ENCODE measurements at regions not wholly inside any gene's neighbourhood (a gene's known extent, or its start where the extent isn't known, plus 50 kb on each side); places are given as distances from the start of the nearest gene placed in this dataset.

DNA sequence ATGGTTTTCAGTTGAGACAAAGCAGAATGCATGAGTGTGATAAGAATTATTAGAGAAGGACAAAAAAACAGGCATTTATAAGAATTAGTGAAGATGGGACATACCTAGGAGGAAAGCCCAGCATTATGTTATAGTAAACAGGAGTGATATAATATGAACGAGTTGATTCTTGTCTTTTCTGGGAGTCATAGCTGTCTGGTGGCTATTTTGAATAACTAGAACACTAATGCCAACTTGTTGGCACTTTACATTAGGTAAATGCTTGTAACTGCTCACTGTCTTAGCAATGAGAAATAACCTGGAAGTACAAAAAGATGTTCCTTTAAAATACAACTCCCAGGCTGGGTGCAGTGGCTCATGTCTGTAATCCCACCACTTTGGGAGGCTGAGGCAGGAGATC is 540.8 kb upstream of the SPHKAP start (continued):
- TF ChIP-seq, protein P1, sequence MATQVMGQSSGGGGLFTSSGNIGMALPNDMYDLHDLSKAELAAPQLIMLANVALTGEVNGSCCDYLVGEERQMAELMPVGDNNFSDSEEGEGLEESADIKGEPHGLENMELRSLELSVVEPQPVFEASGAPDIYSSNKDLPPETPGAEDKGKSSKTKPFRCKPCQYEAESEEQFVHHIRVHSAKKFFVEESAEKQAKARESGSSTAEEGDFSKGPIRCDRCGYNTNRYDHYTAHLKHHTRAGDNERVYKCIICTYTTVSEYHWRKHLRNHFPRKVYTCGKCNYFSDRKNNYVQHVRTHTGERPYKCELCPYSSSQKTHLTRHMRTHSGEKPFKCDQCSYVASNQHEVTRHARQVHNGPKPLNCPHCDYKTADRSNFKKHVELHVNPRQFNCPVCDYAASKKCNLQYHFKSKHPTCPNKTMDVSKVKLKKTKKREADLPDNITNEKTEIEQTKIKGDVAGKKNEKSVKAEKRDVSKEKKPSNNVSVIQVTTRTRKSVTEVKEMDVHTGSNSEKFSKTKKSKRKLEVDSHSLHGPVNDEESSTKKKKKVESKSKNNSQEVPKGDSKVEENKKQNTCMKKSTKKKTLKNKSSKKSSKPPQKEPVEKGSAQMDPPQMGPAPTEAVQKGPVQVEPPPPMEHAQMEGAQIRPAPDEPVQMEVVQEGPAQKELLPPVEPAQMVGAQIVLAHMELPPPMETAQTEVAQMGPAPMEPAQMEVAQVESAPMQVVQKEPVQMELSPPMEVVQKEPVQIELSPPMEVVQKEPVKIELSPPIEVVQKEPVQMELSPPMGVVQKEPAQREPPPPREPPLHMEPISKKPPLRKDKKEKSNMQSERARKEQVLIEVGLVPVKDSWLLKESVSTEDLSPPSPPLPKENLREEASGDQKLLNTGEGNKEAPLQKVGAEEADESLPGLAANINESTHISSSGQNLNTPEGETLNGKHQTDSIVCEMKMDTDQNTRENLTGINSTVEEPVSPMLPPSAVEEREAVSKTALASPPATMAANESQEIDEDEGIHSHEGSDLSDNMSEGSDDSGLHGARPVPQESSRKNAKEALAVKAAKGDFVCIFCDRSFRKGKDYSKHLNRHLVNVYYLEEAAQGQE (IDR thresholded peaks at IDR 0.05): no peak
- no peak for TF ChIP-seq TAF1 (conservative IDR thresholded peaks at IDR 0.05)

DNA sequence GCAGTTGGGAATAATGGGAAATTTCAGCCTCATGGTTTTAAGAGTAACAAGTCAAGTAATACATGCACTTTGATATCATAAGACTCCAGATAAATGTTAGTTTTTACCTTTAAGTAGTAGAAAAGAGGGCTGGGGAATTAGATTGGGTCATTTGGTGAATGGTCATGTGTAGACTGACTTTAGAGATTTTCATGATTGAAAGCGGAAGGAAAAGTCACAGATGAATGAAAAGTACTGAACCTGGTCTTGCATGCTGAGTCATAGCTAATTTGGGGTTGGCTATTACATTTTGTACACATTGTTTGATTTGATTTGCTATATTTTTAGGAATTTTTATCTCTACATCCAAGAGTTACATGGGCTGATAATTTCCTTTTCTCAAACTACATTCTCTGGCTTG is 539.4 kb upstream of the SPHKAP start:
- Histone ChIP-seq H3K9ac (ENCODE audit: low read depth in 1 of 2, low read length in 2 of 2) (no peak overlapping the region), H3K36me3 (ENCODE audit: control insufficient read depth in 4 of 4, insufficient read depth in 3 of 4, low read depth in 1 of 4, low read length in 3 of 4) (no peaks in the 10 kb centered on the region), H3K4me3 (ENCODE audit: low read depth in 1 of 3, low read length in 3 of 3) (no peak overlapping the region), H3K27ac (ENCODE audit: low read depth in 1 of 2, low read length in 2 of 2) (no peak overlapping the region), H3K27me3 (ENCODE audit: control insufficient read depth in 4 of 4, insufficient read depth in 4 of 4, low read length in 3 of 4) (no peaks in the 10 kb centered on the region), H3K4me1 (ENCODE audit: control insufficient read depth in 4 of 4, insufficient read depth in 4 of 4, low read length in 3 of 4) (no peaks in the 10 kb centered on the region), H3K9me3 (ENCODE audit: control insufficient read depth in 4 of 4, low read length in 3 of 4) (no peaks in the 10 kb centered on the region)
- WGBS: 99% methylated on average over 1 of the region's 1 CpG
- no peak for DNase-seq (ENCODE audit: low spot score)
- TF ChIP-seq EGR1 (IDR thresholded peaks at IDR 0.05; ENCODE audit: low read depth in 2 of 2) (no peak), YY1 (IDR thresholded peaks at IDR 0.05) (no peak), TAF1 (conservative IDR thresholded peaks at IDR 0.05) (no peak), SP1 (IDR thresholded peaks at IDR 0.05) (no peak), NR2F2 (IDR thresholded peaks at IDR 0.05) (no peak), FOXA1 (IDR thresholded peaks at IDR 0.05) (no peak), HNF4G (IDR thresholded peaks at IDR 0.05) (no peak)
- TF ChIP-seq, protein P1 (IDR thresholded peaks at IDR 0.05): no peak
- TF ChIP-seq, protein P2, sequence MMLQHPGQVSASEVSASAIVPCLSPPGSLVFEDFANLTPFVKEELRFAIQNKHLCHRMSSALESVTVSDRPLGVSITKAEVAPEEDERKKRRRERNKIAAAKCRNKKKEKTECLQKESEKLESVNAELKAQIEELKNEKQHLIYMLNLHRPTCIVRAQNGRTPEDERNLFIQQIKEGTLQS (IDR thresholded peaks at IDR 0.05): no peak
- TF ChIP-seq, protein P3, sequence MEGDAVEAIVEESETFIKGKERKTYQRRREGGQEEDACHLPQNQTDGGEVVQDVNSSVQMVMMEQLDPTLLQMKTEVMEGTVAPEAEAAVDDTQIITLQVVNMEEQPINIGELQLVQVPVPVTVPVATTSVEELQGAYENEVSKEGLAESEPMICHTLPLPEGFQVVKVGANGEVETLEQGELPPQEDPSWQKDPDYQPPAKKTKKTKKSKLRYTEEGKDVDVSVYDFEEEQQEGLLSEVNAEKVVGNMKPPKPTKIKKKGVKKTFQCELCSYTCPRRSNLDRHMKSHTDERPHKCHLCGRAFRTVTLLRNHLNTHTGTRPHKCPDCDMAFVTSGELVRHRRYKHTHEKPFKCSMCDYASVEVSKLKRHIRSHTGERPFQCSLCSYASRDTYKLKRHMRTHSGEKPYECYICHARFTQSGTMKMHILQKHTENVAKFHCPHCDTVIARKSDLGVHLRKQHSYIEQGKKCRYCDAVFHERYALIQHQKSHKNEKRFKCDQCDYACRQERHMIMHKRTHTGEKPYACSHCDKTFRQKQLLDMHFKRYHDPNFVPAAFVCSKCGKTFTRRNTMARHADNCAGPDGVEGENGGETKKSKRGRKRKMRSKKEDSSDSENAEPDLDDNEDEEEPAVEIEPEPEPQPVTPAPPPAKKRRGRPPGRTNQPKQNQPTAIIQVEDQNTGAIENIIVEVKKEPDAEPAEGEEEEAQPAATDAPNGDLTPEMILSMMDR (IDR thresholded peaks at IDR 0.05; ENCODE audit: low read depth, low read length, missing input control): no peak

DNA sequence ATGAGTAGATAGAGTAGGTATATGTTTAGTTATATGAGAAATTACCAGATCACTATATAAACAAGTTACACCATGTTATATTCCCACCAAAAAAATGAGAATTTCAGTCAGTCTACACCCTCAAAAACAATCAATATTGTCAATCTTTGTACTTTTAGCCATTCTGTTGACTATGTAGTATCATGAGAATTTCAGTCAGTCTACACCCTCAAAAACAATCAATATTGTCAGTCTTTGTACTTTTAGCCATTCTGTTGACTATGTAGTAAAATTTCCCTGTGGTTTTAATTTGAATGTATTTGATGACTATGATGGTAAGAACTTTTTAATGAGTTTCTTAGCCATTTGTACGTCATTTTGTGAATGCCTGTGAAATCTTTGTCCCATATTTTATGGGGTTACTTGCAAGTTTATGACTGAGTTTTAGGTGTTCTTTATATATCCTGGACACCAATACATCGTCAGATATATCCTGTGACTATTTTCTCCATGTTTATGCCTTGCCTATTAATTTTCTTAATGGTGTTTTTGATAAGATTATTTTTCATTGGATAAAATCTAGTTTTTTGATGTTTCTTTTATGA is 528.4 kb upstream of the SPHKAP start:
- Histone ChIP-seq H3K36me3 (ENCODE audit: control insufficient read depth in 4 of 4, insufficient read depth in 3 of 4, low read depth in 1 of 4, low read length in 3 of 4) (no peaks in the 10 kb centered on the region), H3K4me1 (ENCODE audit: control insufficient read depth in 4 of 4, insufficient read depth in 4 of 4, low read length in 3 of 4) (peaks cover 0 to 8% (median 0%) of the 10 kb centered on the region in 4 donors), H3K9me3 (ENCODE audit: control insufficient read depth in 4 of 4, low read length in 3 of 4) (peaks cover 0 to 5% (median 0%) of the 10 kb centered on the region in 4 donors), H3K27me3 (ENCODE audit: control insufficient read depth in 4 of 4, insufficient read depth in 4 of 4, low read length in 3 of 4) (no peaks in the 10 kb centered on the region), H3K9ac (ENCODE audit: low read depth in 1 of 2, low read length in 2 of 2) (no peak overlapping the region), H3K27ac (ENCODE audit: low read depth in 1 of 2, low read length in 2 of 2) (no peak overlapping the region), H3K4me3 (ENCODE audit: low read depth in 1 of 3, low read length in 3 of 3) (no peak overlapping the region)
- no peak for DNase-seq (ENCODE audit: low spot score)
- WGBS: 76% methylated on average over 2 of the region's 2 CpGs
- TF ChIP-seq FOXA2 (IDR thresholded peaks at IDR 0.05) (peak; percentile 58), RXRA (IDR thresholded peaks at IDR 0.05) (peak in 1 of 2 donors; percentile 30), JUND (IDR thresholded peaks at IDR 0.05) (peak in 1 of 2 donors; percentile 10), RAD21 (IDR thresholded peaks at IDR 0.05) (peak in 1 of 2 donors; percentile 18), YY1 (IDR thresholded peaks at IDR 0.05) (no peak), HNF4A (conservative IDR thresholded peaks at IDR 0.05) (peak; percentile 81), EGR1 (IDR thresholded peaks at IDR 0.05; ENCODE audit: low read depth in 2 of 2) (no peak)
- TF ChIP-seq, protein P1 (IDR thresholded peaks at IDR 0.05): no peak

Data from liver (tissue), 8 donors.